HG02870 (cell line): ENCODE measurements at regions not wholly inside any gene's neighbourhood (a gene's known extent, or its start where the extent isn't known, plus 50 kb on each side); places are given as distances from the start of the nearest gene placed in this dataset.
"Not testable (repeated sequence)": the region's sequence is repeated elsewhere in the genome, so short reads cannot be mapped to it uniquely, and the experiment has no call there.

ENCODE experiments used
- ATAC-seq: cut with Tn5 transposase; IDR thresholded peaks from one replicate; pipeline ENCODE4 v1.9.1; 2021; ENCODE audit warnings: mild to moderate bottlenecking, moderate library complexity; ENCODE audit not compliant: unreplicated experiment

DNA sequence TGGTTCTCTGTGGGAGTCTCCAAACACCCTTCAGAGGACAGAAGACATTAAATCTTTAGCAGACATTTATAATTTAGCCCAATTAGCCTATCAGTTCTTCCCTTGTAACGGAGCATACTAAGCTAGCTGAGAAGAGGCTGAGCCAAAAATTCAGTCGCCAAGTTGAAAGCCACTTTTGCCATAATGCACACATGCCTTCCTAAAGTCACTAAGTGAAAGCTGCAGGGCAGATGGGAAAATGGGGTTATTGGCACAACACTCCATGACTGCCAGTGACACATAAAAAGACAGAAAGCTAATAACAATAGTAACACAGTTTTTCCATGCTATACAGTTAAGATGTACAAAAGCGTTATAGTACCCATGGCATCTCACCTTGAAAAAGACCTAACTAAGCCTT is 176.2 kb downstream of the DIRAS2 start:
- ATAC-seq: no peak

DNA sequence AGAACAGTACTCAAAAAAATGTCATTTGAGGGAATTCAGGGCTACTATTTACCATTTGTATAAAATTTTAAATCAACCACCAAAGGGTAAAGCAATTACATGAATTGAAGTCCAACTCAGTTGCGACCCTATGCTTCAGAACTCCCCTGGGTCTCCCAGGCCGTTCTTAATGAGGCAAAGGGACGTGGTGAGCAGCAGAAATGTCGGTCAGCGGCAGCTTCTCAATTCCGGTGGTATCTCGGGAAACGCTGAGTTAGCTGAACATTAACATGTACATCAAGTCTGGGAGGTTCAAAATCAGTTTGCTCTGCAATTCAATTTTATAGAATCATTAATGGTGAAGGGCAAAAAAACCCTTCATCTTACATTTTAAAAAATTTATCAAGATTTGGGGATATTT is 173.2 kb downstream of the DIRAS2 start:
- ATAC-seq: no peak

DNA sequence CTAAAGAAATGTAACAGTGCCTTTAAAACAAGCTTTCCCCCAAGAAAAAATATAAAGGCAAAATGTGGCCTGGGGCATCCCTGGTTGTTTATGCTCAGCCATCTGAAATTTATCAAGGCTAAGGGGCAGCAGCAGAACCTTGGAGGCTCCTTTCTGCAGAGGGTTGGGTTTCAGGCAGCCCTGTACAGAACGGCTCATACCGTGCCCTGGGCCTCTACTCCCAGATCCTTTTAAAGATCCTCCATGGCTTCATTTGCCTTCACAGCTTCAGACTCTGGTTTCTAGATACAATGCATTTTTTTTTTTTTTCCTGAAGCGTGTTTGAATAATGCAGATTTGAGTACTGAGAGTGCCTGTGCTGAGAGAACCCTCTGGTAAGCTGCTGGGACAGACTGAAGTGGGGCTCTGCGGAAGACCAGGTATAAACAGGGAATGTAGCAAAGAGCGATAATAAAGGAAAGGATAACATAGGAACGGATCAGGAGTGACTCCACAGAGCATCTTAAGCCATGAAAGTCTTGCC is 172.7 kb downstream of the DIRAS2 start:
- no peak for ATAC-seq

DNA sequence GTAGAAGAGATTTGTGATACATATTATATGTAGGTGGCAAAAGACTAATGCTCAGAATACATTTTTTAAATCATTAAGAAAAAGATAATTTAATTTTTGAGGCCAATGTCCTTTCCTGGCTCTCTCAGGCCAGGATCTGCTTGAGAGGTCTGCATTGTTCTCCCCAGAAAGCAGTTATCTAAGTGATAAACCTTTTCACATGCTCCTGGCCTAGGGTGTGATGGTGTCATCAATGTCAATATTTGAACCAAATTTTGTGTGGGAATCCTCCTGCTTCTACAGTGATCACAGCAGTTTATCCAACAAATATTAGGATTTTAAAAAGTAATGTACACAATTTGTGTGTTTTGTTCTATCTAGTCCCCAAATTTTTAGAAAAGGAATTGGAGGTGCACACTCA is 166.6 kb downstream of the DIRAS2 start:
- ATAC-seq: no peak

DNA sequence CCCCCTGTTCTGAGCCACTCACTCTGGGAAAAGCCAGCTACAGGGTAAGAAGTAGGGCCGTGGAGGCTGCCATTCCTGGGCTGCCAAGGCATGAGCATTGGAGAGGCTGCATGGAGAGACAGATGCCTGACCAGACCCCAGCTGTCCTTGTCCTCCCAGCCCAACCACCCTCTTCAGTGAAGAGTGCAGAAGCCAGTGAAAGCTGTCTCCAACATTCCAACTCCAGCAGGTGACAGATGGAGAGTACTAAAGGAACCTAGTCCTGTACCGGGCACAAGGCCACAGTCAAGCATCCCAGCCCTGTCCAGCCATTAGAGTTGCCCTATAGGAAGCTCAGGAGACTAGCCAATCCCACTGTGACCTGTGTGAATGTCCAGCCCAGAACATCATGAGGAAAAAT is 165.1 kb downstream of the DIRAS2 start:
- ATAC-seq: no peak

DNA sequence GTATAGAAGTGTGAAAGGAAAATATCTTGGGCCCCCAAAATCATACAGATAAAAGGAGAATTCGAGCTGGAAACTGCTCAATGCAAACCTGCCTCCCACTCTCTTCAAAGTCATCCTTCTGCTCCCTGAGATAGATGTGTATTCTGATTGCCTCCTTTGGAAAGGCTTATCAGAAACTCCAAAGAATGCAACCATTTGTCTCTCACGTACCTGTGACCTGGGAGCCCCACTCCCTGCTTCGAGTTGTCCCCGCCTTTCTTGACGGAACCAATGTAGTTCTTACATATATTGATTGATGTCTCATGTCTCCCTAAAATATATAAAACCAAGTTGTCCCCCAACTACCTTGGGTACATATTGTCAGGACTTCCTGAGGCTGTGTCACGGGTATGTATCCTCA is 163.8 kb downstream of the DIRAS2 start:
- ATAC-seq: no peak

DNA sequence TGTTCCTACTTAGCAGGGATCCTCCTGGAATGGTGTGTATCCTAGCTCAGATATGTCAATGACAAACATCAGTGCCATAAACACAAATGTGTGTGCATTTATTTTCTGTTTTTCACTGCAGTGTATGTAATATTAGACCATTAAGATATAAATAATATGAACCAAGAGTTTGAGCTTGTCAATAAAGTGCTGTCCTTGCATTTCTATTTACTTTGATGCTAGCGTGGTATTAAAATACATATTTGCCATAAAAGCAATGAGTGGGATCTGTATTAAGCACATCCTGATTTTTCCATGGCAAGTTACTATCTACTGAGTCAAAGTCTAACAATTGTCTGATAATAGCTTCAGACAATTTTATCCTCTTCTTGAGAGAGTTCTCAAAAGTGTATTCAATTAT is 157.6 kb downstream of the DIRAS2 start:
- no peak for ATAC-seq

DNA sequence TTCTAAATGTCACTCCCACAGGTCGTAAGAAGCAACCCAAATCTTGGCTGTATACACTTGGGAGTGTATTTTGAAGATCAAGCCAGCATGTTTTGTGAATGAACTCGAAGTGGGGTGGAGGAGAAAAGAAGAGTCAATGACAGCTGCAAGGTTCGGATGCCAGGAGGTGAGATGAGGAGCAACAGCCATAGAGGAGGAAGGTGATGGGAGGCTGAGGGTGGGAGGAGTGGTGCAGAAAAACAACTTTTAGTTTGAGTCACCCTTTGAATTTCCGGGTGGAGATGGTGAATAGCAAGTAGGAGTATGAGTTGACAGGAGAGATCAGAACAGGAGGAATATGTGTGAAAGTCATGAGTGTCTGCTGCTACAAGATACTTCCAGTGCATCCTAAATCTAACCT is 153.6 kb downstream of the DIRAS2 start:
- ATAC-seq: no peak

DNA sequence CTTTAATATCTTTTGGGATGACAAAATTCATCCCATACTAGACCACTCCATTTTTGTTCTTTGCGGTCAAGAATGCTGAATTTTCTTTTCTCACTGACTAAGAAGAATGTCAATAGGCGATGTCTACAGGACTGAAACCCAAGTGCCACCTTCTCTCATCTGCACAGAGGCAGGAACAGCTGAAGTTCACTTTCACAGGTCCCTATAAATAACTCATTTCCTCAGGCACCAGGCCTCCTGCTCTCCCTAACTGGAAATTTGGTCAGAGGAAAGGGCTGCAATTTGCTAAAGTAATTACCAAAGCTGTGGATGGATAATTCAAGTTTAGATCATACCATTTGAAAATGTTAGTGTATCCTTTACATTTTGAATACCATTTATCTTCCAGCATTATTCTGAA is 142.9 kb downstream of the DIRAS2 start:
- no peak for ATAC-seq

DNA sequence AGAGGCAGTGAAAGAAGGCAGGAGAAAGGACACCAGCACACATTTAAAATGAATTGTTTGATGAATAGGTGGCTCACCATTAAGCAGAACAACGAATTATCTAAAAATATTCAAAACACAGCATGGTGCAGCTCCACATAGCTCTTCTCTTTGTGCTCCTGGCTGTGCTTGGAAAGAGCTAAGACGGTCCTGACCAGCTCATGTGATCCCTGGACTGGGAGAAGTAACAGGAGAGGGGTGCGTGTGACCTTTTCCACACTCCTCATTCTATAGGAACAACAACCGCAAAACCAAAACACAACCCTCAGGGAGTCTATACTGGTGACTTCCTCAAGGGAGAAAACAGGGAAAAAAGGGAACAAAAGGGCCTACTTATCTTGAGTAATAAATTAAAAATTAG is 140.5 kb downstream of the DIRAS2 start:
- no peak for ATAC-seq

DNA sequence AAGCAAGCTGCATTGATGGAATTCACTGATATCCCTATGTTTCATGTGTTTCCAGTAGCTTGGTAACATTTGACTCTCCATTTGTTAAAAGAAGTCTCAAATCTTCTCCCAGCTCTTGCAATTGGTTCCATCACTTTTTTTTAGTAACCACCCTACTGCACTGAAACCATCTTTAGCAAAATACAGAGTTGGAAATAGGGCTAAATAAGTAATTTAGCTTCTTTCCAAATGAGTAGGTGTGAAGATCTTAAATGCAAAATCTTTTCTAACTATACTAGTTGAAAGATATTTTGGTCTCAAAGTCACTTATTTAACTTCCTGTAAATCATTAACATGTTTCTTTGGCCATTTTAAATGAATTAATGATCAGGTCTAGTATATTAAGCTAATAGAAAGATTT is 138.1 kb downstream of the DIRAS2 start:
- ATAC-seq: no peak

DNA sequence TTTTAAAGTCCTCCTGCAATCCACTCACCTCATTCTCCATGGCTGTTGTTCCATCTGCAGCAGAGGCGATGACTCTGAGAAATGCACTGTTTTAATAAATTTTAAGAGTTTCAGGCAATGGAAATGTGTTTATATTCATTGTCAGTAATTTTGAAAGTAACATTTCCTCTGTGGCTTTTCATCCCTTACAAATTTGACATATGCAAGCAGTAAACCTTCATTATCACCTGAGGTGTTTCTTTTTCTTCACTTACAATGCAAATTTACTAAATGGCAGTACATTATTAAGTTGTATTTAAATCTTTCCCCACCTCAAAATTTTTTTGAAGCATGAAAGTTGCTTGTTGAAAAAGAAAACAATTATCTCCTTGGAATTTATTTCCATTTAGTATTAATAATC is 136.9 kb downstream of the DIRAS2 start:
- no peak for ATAC-seq

DNA sequence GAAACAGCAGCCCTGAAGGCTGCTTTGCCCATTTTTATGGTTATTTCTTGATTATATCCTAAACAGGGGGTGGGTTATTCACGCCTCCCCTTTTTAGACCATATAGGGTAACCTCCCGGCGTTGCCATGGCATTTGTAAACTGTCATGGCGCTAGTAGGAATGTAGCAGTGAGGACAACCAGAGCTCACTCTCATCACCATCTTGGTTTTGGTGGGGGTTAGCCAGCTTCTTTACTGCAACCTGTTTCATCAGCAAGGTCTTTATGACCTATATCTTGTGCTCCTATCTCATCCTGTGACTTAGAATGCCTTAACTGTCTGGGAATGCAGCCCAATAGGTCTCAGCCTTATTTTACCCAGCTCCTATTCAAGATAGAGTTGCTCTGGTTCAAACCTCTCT is 136.2 kb downstream of the DIRAS2 start:
- not testable (repeated sequence) for ATAC-seq

DNA sequence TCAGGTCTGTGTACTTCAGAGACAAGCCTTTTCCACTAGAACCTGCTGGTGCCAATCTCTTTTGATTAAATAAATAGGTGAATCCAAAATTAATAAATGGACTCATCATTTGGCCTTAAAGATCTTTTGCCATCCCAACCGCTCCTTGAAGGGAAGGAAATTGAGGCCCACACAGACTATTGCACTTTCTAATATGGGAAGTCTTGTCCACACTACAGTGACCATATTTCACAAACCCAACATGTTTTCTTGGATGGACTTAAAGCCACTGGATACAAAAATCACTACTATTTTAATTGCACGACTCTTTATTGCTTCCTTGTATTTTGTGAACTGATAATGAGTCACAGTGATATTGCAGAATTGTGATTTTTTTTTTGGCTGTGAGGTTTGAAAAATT is 135.0 kb downstream of the DIRAS2 start:
- no peak for ATAC-seq

DNA sequence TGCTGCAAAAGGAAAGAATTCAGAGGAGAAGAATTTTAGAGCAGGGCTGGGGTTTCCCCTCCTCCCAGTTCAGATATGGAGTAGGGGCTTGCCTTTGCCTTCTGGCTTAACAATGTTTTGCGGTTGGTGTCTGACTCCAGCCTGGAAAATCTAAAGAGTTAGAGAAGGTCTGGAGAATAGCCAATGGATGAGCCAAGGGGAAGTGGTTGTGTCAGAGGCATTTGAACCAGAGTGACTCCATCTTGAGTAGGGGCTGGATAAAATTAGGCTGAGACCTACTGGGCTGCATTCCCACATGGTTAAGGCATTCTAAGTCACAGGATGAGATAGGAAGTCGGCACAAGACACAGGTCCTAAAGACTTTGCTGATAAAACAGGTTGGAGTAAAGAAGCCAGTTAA is 133.7 kb downstream of the DIRAS2 start:
- no peak for ATAC-seq

DNA sequence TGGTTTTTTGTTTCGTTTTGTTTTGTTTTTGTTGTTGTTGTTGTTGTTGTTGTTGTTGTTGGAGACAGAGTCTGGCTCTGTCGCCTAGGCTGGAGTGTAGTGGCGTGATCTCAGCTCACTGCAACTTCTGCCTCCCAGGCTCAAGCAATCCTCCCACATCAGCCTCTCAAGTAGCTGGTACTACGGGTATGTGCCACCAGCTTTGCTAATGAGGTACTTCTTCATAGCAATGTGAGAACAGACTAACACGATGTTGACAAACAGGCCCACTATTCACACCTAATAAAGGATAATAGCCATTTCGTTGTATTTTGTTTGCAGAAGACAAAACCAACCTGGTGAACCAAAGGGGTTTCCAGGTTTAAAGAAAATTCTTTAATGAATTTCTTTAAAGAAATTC is 130.9 kb downstream of the DIRAS2 start:
- no peak for ATAC-seq

DNA sequence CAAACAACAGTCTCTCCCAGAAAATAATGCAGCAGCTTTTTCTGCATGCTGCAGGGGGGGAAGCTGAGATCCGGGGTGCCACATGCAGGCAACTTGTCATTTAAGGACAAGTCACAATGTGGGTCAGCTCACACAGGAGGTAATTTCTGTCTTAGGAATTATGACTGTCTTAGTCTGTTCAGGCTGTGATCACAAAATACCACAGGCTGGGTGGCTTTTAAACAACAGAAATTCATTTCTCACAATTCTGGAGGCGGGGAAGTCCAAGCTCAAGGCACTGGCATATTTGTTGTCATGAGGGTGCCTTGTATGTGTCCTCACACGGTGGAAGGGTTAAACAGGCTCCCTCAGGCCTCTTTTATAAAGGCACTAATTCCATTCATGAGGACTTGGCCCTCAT is 127.7 kb downstream of the DIRAS2 start:
- ATAC-seq: no peak

DNA sequence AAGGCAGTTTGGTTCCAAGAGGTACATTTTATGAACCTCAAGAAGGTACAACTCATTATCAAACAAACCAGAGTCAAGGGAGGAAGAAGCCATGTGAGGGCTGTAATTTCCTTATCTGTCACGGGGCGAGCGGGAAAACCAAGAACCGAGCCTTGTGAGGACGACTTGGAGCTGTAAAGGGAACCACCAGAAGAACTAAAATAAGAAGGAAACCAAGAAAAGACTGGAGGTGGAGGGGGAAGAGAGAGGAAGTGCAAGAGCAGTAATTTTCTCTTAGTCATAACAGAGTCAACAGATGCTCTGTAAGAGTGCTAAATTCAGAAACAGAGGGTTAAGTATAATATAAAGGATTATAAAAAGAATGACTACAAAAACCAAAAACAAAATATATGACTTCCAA is 127.1 kb downstream of the DIRAS2 start:
- peak; percentile 62 for ATAC-seq

DNA sequence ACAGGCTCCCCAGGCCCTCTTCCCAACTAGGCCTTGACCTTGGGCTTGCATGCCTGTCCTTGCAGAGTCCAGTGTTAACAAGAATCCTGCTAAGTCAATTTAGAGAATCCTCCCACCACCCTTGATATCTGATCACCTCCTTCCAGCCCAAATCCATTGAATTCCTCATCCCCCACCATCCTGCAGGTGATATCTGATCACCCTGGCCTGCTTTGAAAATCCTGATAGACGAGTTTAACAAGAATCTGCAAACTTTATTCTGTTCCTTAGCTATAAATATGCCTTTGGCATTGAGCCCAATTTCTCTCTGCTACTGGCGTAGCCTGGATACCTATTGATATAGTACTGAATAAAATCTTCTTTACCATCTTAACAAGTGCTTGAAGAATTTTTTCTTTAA is 125.5 kb downstream of the DIRAS2 start:
- no peak for ATAC-seq

DNA sequence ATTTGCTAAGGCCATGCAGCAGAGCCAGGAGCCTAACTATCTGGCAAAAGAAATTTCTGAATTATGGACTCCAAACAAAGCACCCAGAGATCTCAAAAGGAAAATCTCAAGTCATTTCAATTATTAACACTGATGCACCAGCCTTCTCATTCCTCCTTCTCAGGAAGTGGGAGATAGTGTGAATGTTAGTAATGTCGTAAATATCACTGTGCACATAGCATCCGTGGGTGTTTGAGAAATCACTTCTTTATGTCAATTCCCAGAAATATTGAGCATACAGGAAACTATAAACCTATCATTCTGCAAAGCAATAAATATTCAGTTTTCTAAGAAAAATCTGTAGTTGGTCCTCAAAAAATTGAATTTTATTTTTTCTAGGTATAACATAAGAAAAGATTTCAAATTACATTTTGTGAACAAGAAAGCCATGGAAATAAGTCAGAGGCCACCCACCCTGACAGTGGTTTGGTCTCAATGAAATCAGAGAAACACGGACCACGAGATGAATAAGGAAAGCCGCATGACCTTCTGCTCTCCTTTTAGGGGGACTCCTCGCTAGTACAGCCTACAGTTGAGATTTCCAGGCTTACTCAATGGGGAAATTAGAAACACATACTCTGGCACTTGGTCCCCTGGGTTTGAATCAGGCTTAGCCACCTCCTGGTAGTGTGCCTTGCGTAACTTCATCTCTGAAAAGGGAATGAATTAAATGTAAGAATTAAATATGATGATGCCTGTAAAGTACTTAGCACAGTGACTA is 120.6 kb downstream of the DIRAS2 start:
- no peak for ATAC-seq

DNA sequence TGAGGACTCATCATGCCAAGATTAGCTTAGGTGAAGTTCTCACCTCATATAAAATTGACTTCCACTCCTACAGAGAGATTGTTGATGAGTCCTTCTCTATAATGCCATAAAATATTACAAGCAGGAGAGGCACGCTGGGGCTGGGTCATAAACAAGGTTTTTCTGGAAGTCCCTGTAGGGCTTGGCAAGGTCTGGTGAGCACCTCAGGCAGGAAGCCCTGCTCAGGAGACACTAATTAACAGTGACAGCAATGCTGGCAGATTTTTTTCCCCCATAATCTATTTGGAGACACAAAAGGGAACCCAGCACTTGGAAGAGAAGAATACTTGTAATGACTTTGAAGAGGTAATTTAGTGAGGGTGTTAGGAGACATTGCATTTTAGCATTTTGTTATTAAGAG is 118.7 kb downstream of the DIRAS2 start:
- no peak for ATAC-seq

DNA sequence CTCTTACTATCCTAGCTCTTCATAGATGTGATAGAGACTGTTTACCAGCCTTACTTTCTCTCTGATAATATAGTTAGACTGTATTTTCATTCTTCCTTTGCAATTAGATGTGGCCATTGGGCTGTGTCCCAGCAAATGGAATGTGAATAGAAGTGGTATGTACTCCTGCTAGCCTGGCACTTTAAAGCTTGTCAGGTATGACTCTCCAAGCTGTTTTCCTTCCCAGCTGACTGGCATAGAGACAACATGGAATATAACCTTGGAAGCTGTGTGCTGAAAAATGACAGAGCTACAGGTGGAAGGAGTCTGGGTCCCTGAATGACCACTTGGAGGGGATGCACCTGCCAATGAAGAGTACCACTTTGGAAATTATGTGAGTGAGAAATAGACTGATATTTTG is 116.2 kb downstream of the DIRAS2 start:
- ATAC-seq: no peak

DNA sequence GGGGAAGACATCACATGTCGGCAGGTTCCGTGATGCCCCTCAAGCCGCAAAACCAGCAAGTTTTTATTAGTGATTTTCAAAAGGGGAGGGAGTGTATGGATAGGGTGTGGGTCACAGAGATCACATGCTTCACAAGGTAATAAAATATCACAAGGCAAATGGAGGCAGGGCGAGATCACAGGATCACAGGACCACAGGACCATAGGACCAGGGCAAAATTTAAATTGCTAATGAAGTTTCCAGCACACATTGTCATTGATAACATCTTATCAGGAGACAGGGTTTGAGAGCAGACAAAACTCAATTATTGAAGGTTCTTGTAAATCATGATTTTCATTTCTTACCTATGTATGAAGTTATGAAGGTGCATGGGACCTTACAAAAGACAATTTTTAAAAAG is 106.5 kb downstream of the DIRAS2 start:
- not testable (repeated sequence) for ATAC-seq
